ENCODE measurements at regions not wholly inside any gene's neighbourhood (a gene's known extent, or its start where the extent isn't known, plus 50 kb on each side); places are given as distances from the start of the nearest gene placed in this dataset.

GRCh38 chr3:8327739-8328138 lies 173.9 kb upstream of the LMCD1 start:
- no peak for DNase-seq (ENCODE audit: low spot score)
- Histone ChIP-seq H3K4me3 (ENCODE audit: low read depth, low read length, poor library complexity, severe bottlenecking) (no peak overlapping the region), H3K4me2 (ENCODE audit: low read length) (no peak overlapping the region), H3K4me1 (ENCODE audit: insufficient read depth, low read length, poor library complexity, severe bottlenecking) (no peaks in the 10 kb centered on the region), H3K36me3 (ENCODE audit: insufficient read depth, low read length) (no peaks in the 10 kb centered on the region), H3K9me2 (ENCODE audit: insufficient read depth, low read length) (no peaks in the 10 kb centered on the region), H4K20me1 (ENCODE audit: insufficient read depth, low read length) (no peaks in the 10 kb centered on the region), H3K9me3 (ENCODE audit: low read length) (no peaks in the 10 kb centered on the region), H3K79me2 (ENCODE audit: insufficient read depth, low read depth, low read length) (no peaks in the 10 kb centered on the region), H3K27ac (ENCODE audit: low read depth, low read length, poor library complexity, severe bottlenecking) (no peak overlapping the region), H2AFZ (ENCODE audit: low read length) (no peak overlapping the region)
- TF ChIP-seq CTCF (conservative IDR thresholded peaks at IDR 0.05; ENCODE audit: low read length) (no peak), EZH2phosphoT487 (IDR thresholded peaks at IDR 0.05; ENCODE audit: borderline replicate concordance, low read depth, low read length) (no peak)
- ChIA-PET CTCF (ENCODE audit: unreplicated experiment) (no interaction called here), POLR2A (interaction anchor here (0.6 to 1.6 kb wide), 2 partner anchors 31 to 317 kb away, joined by 3 to 4 read pairs; no protein-coding TSS in a partner anchor)
- BruUV-seq (replicated peaks): no TSS peak
- intact Hi-C loops (cut with micrococcal nuclease; ENCODE audit: unreplicated experiment): no loop called here

- Histone ChIP-seq H3K4me2 (ENCODE audit: low read length) (no peak overlapping the region), H3K36me3 (ENCODE audit: insufficient read depth, low read length) (no peaks in the 10 kb centered on the region), H2AFZ (ENCODE audit: low read length) (no peak overlapping the region), H4K20me1 (ENCODE audit: insufficient read depth, low read length) (no peaks in the 10 kb centered on the region), H3K4me1 (ENCODE audit: insufficient read depth, low read length, poor library complexity, severe bottlenecking) (no peaks in the 10 kb centered on the region), H3K27ac (ENCODE audit: low read depth, low read length, poor library complexity, severe bottlenecking) (no peak overlapping the region), H3K79me2 (ENCODE audit: insufficient read depth, low read depth, low read length) (no peaks in the 10 kb centered on the region), H3K9me2 (ENCODE audit: insufficient read depth, low read length) (no peaks in the 10 kb centered on the region), H3K9me3 (ENCODE audit: low read length) (no peaks in the 10 kb centered on the region), H3K4me3 (ENCODE audit: low read depth, low read length, poor library complexity, severe bottlenecking) (no peak overlapping the region)
- POLR2A ChIA-PET: no interaction called here
- BruUV-seq (replicated peaks): no TSS peak
- no peak for DNase-seq (ENCODE audit: low spot score)
- CTCF ChIA-PET (ENCODE audit: unreplicated experiment): no interaction called here
- intact Hi-C loops (cut with micrococcal nuclease; ENCODE audit: unreplicated experiment): no loop called here
- TF ChIP-seq CTCF (conservative IDR thresholded peaks at IDR 0.05; ENCODE audit: low read length) (no peak), EZH2phosphoT487 (IDR thresholded peaks at IDR 0.05; ENCODE audit: borderline replicate concordance, low read depth, low read length) (no peak)
Measured at GRCh38 chr3:8328967-8329366, 172.7 kb upstream of the LMCD1 start.

- Histone ChIP-seq H2AFZ (ENCODE audit: low read length) (no peak overlapping the region), H3K36me3 (ENCODE audit: insufficient read depth, low read length) (no peaks in the 10 kb centered on the region), H3K4me3 (ENCODE audit: low read depth, low read length, poor library complexity, severe bottlenecking) (no peak overlapping the region), H4K20me1 (ENCODE audit: insufficient read depth, low read length) (no peaks in the 10 kb centered on the region), H3K4me1 (ENCODE audit: insufficient read depth, low read length, poor library complexity, severe bottlenecking) (no peaks in the 10 kb centered on the region), H3K79me2 (ENCODE audit: insufficient read depth, low read depth, low read length) (no peaks in the 10 kb centered on the region), H3K4me2 (ENCODE audit: low read length) (no peak overlapping the region), H3K9me2 (ENCODE audit: insufficient read depth, low read length) (no peaks in the 10 kb centered on the region), H3K9me3 (ENCODE audit: low read length) (no peaks in the 10 kb centered on the region), H3K27ac (ENCODE audit: low read depth, low read length, poor library complexity, severe bottlenecking) (no peak overlapping the region)
- CTCF ChIA-PET (ENCODE audit: unreplicated experiment): no interaction called here
- intact Hi-C loops (cut with micrococcal nuclease; ENCODE audit: unreplicated experiment): no loop called here
- no TSS peak for BruUV-seq (replicated peaks)
- POLR2A ChIA-PET: no interaction called here
- no peak for TF ChIP-seq CTCF (conservative IDR thresholded peaks at IDR 0.05; ENCODE audit: low read length)
- TF ChIP-seq EZH2phosphoT487 (IDR thresholded peaks at IDR 0.05; ENCODE audit: borderline replicate concordance, low read depth, low read length): no peak
- DNase-seq (ENCODE audit: low spot score): no peak
Measured at GRCh38 chr3:8329598-8329997, 172.0 kb upstream of the LMCD1 start.

All from OCI-LY7 (cell line).